ENCODE measurements at regions not wholly inside any gene's neighbourhood (a gene's known extent, or its start where the extent isn't known, plus 50 kb on each side); places are given as distances from the start of the nearest gene placed in this dataset.
A peak's percentile ranks its signal among the peaks of the same experiment; 100 is the strongest.

GRCh38 chr3:21235491-21235890 lies 515.5 kb downstream of the ZNF385D start:
- Mint-ChIP-seq H3K9me3 (ENCODE audit: low read depth, unreplicated experiment) (peaks cover 2% of the 10 kb centered on the region), H3K27me3 (ENCODE audit: unreplicated experiment) (no peaks in the 10 kb centered on the region), H3K27ac (ENCODE audit: unreplicated experiment) (no peak overlapping the region), H3K4me1 (ENCODE audit: low read depth, unreplicated experiment) (peaks cover 14% of the 10 kb centered on the region), H3K36me3 (ENCODE audit: insufficient read depth, unreplicated experiment) (no peaks in the 10 kb centered on the region), H3K4me3 (ENCODE audit: low read depth, unreplicated experiment) (no peak overlapping the region)
- BruUV-seq (replicated peaks): no TSS peak
- TF ChIP-seq CTCF (IDR thresholded peaks at IDR 0.05; ENCODE audit: unreplicated experiment): no peak
- no peak for DNase-seq
- intact Hi-C loops (cut with micrococcal nuclease; ENCODE audit: unreplicated experiment): no loop called here
- CTCF ChIA-PET: no interaction called here

GRCh38 chr3:21234933-21235332 lies 516.1 kb downstream of the ZNF385D start:
- no peak for DNase-seq
- no peak for TF ChIP-seq CTCF (IDR thresholded peaks at IDR 0.05; ENCODE audit: unreplicated experiment)
- no peaks in the 10 kb centered on the region for H3K36me3 Mint-ChIP-seq (ENCODE audit: insufficient read depth, unreplicated experiment)
- no peak overlapping the region for H3K27ac Mint-ChIP-seq (ENCODE audit: unreplicated experiment)
- H3K4me3 Mint-ChIP-seq (ENCODE audit: low read depth, unreplicated experiment): no peak overlapping the region
- intact Hi-C loops (cut with micrococcal nuclease; ENCODE audit: unreplicated experiment): no loop called here
- CTCF ChIA-PET: no interaction called here
- H3K4me1 Mint-ChIP-seq (ENCODE audit: low read depth, unreplicated experiment): peaks cover 19% of the 10 kb centered on the region
- peaks cover 2% of the 10 kb centered on the region for H3K9me3 Mint-ChIP-seq (ENCODE audit: low read depth, unreplicated experiment)
- no TSS peak for BruUV-seq (replicated peaks)
- no peaks in the 10 kb centered on the region for H3K27me3 Mint-ChIP-seq (ENCODE audit: unreplicated experiment)

GRCh38 chr3:21229426-21230135 lies 521.4 kb downstream of the ZNF385D start:
- Mint-ChIP-seq H3K4me3 (ENCODE audit: low read depth, unreplicated experiment) (no peak overlapping the region), H3K9me3 (ENCODE audit: low read depth, unreplicated experiment) (peaks cover 2% of the 10 kb centered on the region), H3K27ac (ENCODE audit: unreplicated experiment) (no peak overlapping the region), H3K36me3 (ENCODE audit: insufficient read depth, unreplicated experiment) (no peaks in the 10 kb centered on the region), H3K4me1 (ENCODE audit: low read depth, unreplicated experiment) (peaks cover 30% of the 10 kb centered on the region), H3K27me3 (ENCODE audit: unreplicated experiment) (no peaks in the 10 kb centered on the region)
- no TSS peak for BruUV-seq (replicated peaks)
- TF ChIP-seq CTCF (IDR thresholded peaks at IDR 0.05; ENCODE audit: unreplicated experiment): no peak
- CTCF ChIA-PET: no interaction called here
- DNase-seq: peak; percentile 6
- intact Hi-C loops (cut with micrococcal nuclease; ENCODE audit: unreplicated experiment): no loop called here

GRCh38 chr3:21226086-21226485 lies 524.9 kb downstream of the ZNF385D start:
- CTCF ChIA-PET: no interaction called here

More at GRCh38 chr3:21226086-21226485, 524.9 kb downstream of the ZNF385D start:
- BruUV-seq (replicated peaks): no TSS peak
- no peak for TF ChIP-seq CTCF (IDR thresholded peaks at IDR 0.05; ENCODE audit: unreplicated experiment)
- intact Hi-C loops (cut with micrococcal nuclease; ENCODE audit: unreplicated experiment): no loop called here
- Mint-ChIP-seq H3K27ac (ENCODE audit: unreplicated experiment) (no peak overlapping the region), H3K4me3 (ENCODE audit: low read depth, unreplicated experiment) (no peak overlapping the region), H3K36me3 (ENCODE audit: insufficient read depth, unreplicated experiment) (no peaks in the 10 kb centered on the region), H3K27me3 (ENCODE audit: unreplicated experiment) (no peaks in the 10 kb centered on the region), H3K9me3 (ENCODE audit: low read depth, unreplicated experiment) (peaks cover 2% of the 10 kb centered on the region), H3K4me1 (ENCODE audit: low read depth, unreplicated experiment) (peaks cover 22% of the 10 kb centered on the region)
- DNase-seq: no peak

Data from Calu3 (cell line).